ENCODE measurements at regions not wholly inside any gene's neighbourhood (a gene's known extent, or its start where the extent isn't known, plus 50 kb on each side); places are given as distances from the start of the nearest gene placed in this dataset.

GRCh38 chr11:116539211-116539610, 233.6 kb downstream of the BUD13 start (continued):
- TF ChIP-seq, protein P1, sequence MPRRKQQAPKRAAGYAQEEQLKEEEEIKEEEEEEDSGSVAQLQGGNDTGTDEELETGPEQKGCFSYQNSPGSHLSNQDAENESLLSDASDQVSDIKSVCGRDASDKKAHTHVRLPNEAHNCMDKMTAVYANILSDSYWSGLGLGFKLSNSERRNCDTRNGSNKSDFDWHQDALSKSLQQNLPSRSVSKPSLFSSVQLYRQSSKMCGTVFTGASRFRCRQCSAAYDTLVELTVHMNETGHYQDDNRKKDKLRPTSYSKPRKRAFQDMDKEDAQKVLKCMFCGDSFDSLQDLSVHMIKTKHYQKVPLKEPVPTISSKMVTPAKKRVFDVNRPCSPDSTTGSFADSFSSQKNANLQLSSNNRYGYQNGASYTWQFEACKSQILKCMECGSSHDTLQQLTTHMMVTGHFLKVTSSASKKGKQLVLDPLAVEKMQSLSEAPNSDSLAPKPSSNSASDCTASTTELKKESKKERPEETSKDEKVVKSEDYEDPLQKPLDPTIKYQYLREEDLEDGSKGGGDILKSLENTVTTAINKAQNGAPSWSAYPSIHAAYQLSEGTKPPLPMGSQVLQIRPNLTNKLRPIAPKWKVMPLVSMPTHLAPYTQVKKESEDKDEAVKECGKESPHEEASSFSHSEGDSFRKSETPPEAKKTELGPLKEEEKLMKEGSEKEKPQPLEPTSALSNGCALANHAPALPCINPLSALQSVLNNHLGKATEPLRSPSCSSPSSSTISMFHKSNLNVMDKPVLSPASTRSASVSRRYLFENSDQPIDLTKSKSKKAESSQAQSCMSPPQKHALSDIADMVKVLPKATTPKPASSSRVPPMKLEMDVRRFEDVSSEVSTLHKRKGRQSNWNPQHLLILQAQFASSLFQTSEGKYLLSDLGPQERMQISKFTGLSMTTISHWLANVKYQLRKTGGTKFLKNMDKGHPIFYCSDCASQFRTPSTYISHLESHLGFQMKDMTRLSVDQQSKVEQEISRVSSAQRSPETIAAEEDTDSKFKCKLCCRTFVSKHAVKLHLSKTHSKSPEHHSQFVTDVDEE (CRISPR knock-in tag; IDR thresholded peaks at IDR 0.05) = no peak
- no peak for TF ChIP-seq ISL1 (CRISPR knock-in tag; IDR thresholded peaks at IDR 0.05)
- TF ChIP-seq ZC3H10 (CRISPR knock-in tag; IDR thresholded peaks at IDR 0.05) = no peak

DNA sequence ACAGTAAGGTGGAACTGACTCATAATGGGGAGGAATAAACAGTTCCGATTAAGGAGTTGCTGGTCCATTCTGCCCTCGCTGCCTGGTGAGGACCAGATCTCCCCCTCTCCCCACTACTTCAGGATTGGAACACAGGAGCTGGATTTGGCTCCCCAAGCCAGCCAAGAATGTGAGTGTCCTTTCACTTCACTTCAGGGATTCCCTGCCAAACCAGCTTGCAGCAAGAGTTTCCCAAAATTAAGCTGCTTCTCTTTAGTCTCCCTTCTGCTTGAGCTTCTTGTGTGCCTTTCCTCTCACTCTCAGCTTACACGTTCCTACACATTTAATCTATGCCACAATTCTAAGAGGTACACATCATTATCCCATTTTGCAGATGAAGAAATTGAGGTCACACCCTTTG, 234.1 kb downstream of the BUD13 start:
- no peak for TF ChIP-seq ZNF565 (CRISPR knock-in tag; conservative IDR thresholded peaks at IDR 0.05; ENCODE audit: low read depth)
- no peak for TF ChIP-seq ZFP30 (CRISPR knock-in tag; IDR thresholded peaks at IDR 0.05)
- TF ChIP-seq BACH2 (CRISPR knock-in tag; IDR thresholded peaks at IDR 0.05; ENCODE audit: borderline replicate concordance) = no peak
- TF ChIP-seq ZNF8 (CRISPR knock-in tag; IDR thresholded peaks at IDR 0.05) = no peak
- TF ChIP-seq, protein P2, sequence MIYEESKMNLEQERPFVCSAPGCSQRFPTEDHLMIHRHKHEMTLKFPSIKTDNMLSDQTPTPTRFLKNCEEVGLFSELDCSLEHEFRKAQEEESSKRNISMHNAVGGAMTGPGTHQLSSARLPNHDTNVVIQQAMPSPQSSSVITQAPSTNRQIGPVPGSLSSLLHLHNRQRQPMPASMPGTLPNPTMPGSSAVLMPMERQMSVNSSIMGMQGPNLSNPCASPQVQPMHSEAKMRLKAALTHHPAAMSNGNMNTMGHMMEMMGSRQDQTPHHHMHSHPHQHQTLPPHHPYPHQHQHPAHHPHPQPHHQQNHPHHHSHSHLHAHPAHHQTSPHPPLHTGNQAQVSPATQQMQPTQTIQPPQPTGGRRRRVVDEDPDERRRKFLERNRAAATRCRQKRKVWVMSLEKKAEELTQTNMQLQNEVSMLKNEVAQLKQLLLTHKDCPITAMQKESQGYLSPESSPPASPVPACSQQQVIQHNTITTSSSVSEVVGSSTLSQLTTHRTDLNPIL (CRISPR knock-in tag; IDR thresholded peaks at IDR 0.05; ENCODE audit: low read depth) = no peak
- TF ChIP-seq SNAI2 (CRISPR knock-in tag; IDR thresholded peaks at IDR 0.05) = no peak
- TF ChIP-seq TCF4 (CRISPR knock-in tag; IDR thresholded peaks at IDR 0.05; ENCODE audit: borderline replicate concordance) = no peak
- no peak for TF ChIP-seq RARB (CRISPR knock-in tag; IDR thresholded peaks at IDR 0.05)
- TF ChIP-seq, protein P3, sequence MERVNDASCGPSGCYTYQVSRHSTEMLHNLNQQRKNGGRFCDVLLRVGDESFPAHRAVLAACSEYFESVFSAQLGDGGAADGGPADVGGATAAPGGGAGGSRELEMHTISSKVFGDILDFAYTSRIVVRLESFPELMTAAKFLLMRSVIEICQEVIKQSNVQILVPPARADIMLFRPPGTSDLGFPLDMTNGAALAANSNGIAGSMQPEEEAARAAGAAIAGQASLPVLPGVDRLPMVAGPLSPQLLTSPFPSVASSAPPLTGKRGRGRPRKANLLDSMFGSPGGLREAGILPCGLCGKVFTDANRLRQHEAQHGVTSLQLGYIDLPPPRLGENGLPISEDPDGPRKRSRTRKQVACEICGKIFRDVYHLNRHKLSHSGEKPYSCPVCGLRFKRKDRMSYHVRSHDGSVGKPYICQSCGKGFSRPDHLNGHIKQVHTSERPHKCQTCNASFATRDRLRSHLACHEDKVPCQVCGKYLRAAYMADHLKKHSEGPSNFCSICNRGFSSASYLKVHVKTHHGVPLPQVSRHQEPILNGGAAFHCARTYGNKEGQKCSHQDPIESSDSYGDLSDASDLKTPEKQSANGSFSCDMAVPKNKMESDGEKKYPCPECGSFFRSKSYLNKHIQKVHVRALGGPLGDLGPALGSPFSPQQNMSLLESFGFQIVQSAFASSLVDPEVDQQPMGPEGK (CRISPR knock-in tag; IDR thresholded peaks at IDR 0.05; ENCODE audit: borderline replicate concordance) = no peak
- no peak for ATAC-seq

GRCh38 chr11:116537709-116538108, 235.1 kb downstream of the BUD13 start:
- ATAC-seq = no peak
- TF ChIP-seq ZNF565 (CRISPR knock-in tag; conservative IDR thresholded peaks at IDR 0.05; ENCODE audit: low read depth) (no peak), TCF4 (CRISPR knock-in tag; IDR thresholded peaks at IDR 0.05; ENCODE audit: borderline replicate concordance) (no peak), PPARA (CRISPR knock-in tag; IDR thresholded peaks at IDR 0.05; ENCODE audit: borderline replicate concordance) (no peak)
- TF ChIP-seq, protein P1 (CRISPR knock-in tag; IDR thresholded peaks at IDR 0.05) = no peak
- TF ChIP-seq, protein P4, sequence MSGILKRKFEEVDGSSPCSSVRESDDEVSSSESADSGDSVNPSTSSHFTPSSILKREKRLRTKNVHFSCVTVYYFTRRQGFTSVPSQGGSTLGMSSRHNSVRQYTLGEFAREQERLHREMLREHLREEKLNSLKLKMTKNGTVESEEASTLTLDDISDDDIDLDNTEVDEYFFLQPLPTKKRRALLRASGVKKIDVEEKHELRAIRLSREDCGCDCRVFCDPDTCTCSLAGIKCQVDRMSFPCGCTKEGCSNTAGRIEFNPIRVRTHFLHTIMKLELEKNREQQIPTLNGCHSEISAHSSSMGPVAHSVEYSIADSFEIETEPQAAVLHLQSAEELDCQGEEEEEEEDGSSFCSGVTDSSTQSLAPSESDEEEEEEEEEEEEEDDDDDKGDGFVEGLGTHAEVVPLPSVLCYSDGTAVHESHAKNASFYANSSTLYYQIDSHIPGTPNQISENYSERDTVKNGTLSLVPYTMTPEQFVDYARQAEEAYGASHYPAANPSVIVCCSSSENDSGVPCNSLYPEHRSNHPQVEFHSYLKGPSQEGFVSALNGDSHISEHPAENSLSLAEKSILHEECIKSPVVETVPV (CRISPR knock-in tag; IDR thresholded peaks at IDR 0.05) = no peak
- TF ChIP-seq, protein P2 (CRISPR knock-in tag; IDR thresholded peaks at IDR 0.05; ENCODE audit: low read depth) = no peak

- TF ChIP-seq ZFP3 (CRISPR knock-in tag; IDR thresholded peaks at IDR 0.05) (no peak), ZC3H10 (CRISPR knock-in tag; IDR thresholded peaks at IDR 0.05) (no peak), BACH2 (CRISPR knock-in tag; IDR thresholded peaks at IDR 0.05; ENCODE audit: borderline replicate concordance) (no peak), SNAI2 (CRISPR knock-in tag; IDR thresholded peaks at IDR 0.05) (no peak), ARNTL (CRISPR knock-in tag; IDR thresholded peaks at IDR 0.05; ENCODE audit: borderline replicate concordance, low read depth) (no peak)
- TF ChIP-seq, protein P2 (CRISPR knock-in tag; IDR thresholded peaks at IDR 0.05; ENCODE audit: low read depth) = no peak
These were observed 235.7 kb downstream of the BUD13 start for GRCh38 chr11:116537121-116537520.

More at GRCh38 chr11:116537121-116537520, 235.7 kb downstream of the BUD13 start:
- ATAC-seq = no peak
